Hindlimb muscle (tissue), 1 donor: ENCODE measurements at regions not wholly inside any gene's neighbourhood (a gene's known extent, or its start where the extent isn't known, plus 50 kb on each side); places are given as distances from the start of the nearest gene placed in this dataset.

Experiments used
- DNase-seq: peaks from one replicate; pipeline ENCODE4 v3.0.0-alpha.2; 2013

- no peak for DNase-seq
Observed at GRCh38 chr3:61311044-61311443, 59.8 kb upstream of the FHIT start.

- DNase-seq: no peak
Observed at GRCh38 chr3:61315871-61316270, 64.6 kb upstream of the FHIT start.

- DNase-seq: no peak
Observed at GRCh38 chr3:61323094-61323493, 71.8 kb upstream of the FHIT start.

GRCh38 chr3:61331929-61332552, 80.8 kb upstream of the FHIT start:
- no peak for DNase-seq

- DNase-seq: no peak
Observed at GRCh38 chr3:61333192-61333961, 82.1 kb upstream of the FHIT start.

GRCh38 chr3:61334783-61335182, 83.5 kb upstream of the FHIT start:
- DNase-seq: no peak

GRCh38 chr3:61340931-61341461, 89.7 kb upstream of the FHIT start:
- no peak for DNase-seq

GRCh38 chr3:61343543-61343942, 92.3 kb upstream of the FHIT start:
- DNase-seq: no peak

- no peak for DNase-seq
Observed at GRCh38 chr3:61345020-61345419, 93.8 kb upstream of the FHIT start.

- no peak for DNase-seq
Observed at GRCh38 chr3:61347981-61348380, 96.7 kb upstream of the FHIT start.

GRCh38 chr3:61349717-61350116, 98.5 kb upstream of the FHIT start:
- DNase-seq: no peak

GRCh38 chr3:61350782-61351309, 99.6 kb upstream of the FHIT start:
- DNase-seq: no peak

- no peak for DNase-seq
Observed at GRCh38 chr3:61352306-61352705, 101.1 kb upstream of the FHIT start.

- DNase-seq: no peak
Observed at GRCh38 chr3:61353382-61353781, 102.1 kb upstream of the FHIT start.

- DNase-seq: no peak
Observed at GRCh38 chr3:61354604-61355003, 103.4 kb upstream of the FHIT start.

- DNase-seq: no peak
Observed at GRCh38 chr3:61356685-61357084, 105.4 kb upstream of the FHIT start.

GRCh38 chr3:61357902-61358301, 106.7 kb upstream of the FHIT start:
- DNase-seq: no peak

GRCh38 chr3:61358364-61358763, 107.1 kb upstream of the FHIT start:
- DNase-seq: peak; percentile 65

GRCh38 chr3:61360297-61360965, 109.2 kb upstream of the FHIT start:
- no peak for DNase-seq

GRCh38 chr3:61369678-61370077, 118.4 kb upstream of the FHIT start:
- no peak for DNase-seq

- DNase-seq: no peak
Observed at GRCh38 chr3:61371123-61371522, 119.9 kb upstream of the FHIT start.

GRCh38 chr3:61372723-61373122, 121.5 kb upstream of the FHIT start:
- DNase-seq: no peak

GRCh38 chr3:61378311-61378710, 127.1 kb upstream of the FHIT start:
- DNase-seq: no peak
